HG03045 (cell line): ENCODE measurements at regions not wholly inside any gene's neighbourhood (a gene's known extent, or its start where the extent isn't known, plus 50 kb on each side); places are given as distances from the start of the nearest gene placed in this dataset.
A peak's percentile ranks its signal among the peaks of the same experiment; 100 is the strongest.

Experiments used
- ATAC-seq: cut with Tn5 transposase; IDR thresholded peaks from one replicate; pipeline ENCODE4 v1.9.1; 2021; ENCODE audit warnings: mild to moderate bottlenecking, moderate library complexity; ENCODE audit not compliant: unreplicated experiment

DNA sequence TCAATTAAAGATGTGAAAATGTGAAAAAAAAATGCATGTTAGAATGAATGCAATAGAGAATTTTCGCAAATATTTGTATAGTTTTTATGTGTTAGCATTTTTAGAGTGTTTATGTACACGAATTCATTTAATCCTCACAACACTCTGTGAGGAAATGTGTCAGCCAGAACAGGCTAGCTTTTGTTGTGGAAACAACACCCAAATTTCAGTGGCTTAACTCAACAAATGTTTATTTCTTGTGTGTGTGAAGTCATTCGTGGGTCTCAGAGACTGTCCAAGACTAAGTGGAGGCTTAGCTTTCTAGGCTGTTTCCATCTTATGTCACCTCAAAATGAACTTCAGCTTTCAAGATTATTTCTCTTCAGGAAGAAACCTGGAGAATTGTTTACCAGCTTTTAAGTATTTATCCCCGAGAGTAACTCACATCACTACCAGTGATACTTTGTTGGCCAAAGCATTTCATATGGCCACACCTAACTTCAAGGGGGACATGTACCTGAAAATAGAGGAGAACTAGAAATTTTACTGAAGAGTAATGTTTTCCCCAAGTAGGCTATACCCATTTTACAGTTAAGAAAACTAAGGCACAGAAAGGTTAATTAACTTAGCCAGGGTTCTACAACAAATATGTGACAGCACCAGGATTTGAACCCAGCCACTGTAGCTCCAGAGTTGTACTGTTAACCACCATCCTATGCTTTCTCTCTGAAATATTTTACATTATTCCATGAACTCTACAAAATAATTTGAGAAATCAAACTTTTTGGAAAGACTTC lies 306.1 kb downstream of the QKI start:
- ATAC-seq: no peak

GRCh38 chr6:163720005-163720404 lies 305.5 kb downstream of the QKI start:
- ATAC-seq: no peak

- ATAC-seq: no peak
Measured at GRCh38 chr6:163719028-163719742, 304.7 kb downstream of the QKI start.

DNA sequence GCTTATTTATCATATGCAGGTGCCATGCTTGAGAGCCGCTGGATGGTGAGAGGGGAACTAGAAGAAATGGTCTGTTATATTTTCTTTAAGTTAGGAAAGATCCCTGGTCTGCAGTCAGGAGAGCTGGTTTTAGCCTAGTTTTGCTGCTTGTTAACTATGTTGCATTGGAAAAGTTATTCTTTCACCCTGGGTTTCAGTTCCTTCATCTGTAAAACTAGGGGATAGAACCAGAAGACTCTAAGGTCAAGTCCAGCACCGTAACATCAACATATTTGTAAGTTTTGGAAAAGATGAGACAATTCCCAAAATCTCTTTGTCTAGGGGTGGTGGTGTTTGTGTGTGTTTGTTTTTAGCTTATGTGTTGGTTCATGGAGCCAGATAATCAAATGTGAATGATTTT lies 304.0 kb downstream of the QKI start:
- ATAC-seq: no peak

DNA sequence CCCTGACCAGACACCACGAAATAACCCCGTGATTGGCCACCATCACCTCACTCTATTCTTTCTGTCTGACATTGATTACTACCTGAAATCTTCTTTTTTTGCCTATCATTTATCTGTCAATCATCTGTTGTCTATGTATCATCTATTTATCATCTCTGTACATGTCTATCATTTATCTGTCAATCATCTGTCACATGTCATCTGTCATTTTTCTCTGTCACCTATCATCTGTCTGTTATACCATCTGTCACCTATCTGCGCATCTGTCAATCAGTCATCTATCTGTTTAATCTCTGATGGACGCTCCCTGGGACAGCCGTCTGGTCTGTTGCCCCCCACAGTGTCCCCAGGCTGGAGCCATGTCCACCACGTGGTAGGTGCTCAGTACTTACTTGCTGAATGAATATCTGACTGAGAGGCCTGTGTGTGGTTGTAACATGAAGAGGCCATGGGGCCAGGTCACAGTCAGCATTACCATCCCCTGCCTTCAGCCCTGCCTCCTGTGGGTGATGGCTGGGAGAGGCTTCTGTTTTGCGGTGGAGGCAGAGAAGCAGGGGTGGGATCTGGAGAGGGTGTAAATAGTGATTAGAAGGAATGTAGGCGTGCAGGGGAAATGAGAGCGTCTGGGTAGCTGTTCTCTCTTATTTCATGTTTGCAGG lies 302.7 kb downstream of the QKI start:
- ATAC-seq: no peak

- ATAC-seq: no peak
Measured at GRCh38 chr6:163716690-163717089, 302.2 kb downstream of the QKI start.

DNA sequence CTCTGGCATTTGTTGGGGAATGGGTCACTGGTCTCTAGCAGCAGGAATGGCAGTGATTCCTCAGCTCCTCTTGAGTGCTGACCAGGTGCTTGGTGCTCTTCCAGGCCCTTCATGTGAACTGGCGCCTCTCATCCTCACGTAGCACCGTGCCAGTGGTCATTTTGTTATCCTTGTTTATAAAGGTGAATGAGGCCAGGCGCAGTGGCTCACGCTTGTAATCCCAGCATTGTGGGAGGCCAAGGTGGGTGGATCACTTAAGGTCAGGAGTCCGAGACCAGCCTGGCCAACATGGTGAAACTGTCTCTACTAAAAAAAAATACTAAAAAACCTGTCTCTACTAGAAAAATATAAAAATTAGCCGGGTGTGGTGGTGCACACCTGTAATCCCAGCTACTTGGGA lies 301.3 kb downstream of the QKI start:
- no peak for ATAC-seq

DNA sequence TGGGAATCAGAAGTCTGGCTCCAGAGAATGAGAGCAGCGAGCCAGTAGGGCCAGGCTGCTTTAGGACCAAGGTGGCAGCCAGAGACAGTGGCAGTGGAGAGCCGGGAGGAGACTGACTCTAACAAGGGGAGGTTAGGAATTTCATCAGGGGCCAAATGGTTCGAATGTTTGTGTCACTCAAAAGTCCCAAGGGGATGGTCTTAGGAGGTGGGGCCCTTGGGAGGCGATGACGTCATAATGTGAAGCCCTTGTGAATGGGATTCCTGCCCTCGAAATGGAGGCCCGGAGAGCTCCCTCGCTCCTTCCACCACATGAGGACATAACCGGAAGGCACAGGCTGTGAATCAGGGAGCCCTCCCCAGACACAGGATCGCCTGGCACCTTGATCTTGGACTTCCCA lies 299.7 kb downstream of the QKI start:
- no peak for ATAC-seq

DNA sequence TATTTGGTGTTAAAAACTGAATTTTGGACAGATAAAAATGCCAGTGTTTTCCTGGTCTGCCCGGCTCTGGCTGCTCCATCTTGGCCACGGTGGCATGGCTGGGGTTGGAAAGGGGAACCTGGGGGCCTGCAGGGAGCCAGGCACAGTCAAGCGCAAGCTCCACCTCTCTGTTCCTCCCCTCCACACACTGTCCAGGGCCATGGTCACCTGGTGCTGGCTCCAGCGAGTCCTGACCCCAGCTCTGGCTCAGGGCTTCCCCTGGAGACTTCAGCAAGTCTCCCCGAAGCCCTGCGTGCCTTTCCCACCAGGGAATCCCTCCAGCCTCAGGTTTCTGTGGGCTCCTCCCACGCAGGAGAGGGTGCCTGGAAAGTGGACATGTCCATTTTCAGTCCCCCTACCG lies 298.5 kb downstream of the QKI start:
- no peak for ATAC-seq

DNA sequence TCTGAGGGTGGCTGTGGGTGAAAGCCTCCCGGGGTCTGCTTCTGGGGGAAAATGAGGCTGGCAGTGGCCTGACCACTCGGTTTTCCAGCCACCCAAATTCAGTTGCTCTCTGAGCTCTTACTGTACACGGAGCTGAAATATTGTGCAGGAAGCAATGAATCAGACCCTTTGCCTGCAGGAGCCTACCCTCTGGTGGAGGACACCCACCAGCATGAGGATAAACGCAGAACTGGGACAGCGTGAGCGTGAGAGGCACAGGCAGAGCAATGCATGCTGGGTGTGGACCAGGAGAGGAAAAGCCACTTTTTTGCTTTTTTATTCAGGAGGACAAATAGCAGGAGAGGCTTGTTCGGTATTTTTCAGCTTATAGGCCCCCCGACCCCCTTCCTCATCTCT lies 298.0 kb downstream of the QKI start:
- no peak for ATAC-seq

GRCh38 chr6:163711615-163712565 lies 297.4 kb downstream of the QKI start:
- ATAC-seq: peak; percentile 29

DNA sequence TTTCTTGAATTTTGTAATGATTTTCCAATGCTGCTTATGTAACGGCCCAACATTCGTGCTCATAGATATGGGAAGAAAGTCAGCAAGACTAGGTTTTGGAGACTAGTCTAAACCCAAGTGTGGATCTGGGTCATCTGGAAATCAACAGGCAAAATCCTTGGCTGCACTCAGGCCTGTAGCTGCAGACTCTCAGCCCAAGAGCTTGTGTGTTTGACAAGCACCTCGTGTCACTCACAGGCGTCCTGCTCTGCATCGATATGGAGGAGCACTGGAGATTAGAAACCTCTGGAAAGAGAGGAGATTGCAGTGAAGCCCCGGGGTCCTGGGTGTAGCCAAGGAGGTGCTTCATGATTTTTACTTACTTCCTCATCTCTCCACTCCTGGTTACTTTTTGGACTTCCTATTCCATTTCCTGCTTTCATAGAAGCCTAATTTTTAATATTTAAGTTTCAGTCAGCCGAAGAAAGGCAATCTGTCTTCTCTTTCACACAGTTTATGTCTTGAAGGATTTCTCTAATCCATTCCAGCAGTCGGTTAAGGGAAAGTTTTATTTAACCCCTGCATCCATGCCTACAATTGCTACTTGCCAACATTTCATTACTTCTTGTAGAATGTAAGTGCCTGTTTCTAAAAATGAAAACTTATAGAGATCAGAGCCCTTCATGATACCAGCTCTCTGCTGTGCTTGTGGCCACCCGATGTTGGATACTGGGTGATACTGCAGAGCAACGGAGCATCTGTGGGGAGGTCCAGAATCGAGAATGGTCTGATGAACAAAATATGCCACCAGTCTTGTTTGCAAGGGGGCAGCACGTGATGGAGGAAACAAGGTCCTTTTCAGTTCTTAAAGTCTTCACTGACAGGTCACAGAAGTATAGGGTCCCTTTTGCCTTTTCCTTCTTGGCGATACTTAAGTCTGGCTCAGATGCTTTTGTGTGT lies 296.3 kb downstream of the QKI start:
- no peak for ATAC-seq

- ATAC-seq: no peak
Measured at GRCh38 chr6:163709693-163710092, 295.2 kb downstream of the QKI start.

- no peak for ATAC-seq
Measured at GRCh38 chr6:163709255-163709654, 294.7 kb downstream of the QKI start.

GRCh38 chr6:163708466-163708865 lies 293.9 kb downstream of the QKI start:
- peak; percentile 67 for ATAC-seq

- peak; percentile 41 for ATAC-seq
Measured at GRCh38 chr6:163707387-163708355, 293.2 kb downstream of the QKI start.

- no peak for ATAC-seq
Measured at GRCh38 chr6:163706500-163707087, 292.1 kb downstream of the QKI start.

DNA sequence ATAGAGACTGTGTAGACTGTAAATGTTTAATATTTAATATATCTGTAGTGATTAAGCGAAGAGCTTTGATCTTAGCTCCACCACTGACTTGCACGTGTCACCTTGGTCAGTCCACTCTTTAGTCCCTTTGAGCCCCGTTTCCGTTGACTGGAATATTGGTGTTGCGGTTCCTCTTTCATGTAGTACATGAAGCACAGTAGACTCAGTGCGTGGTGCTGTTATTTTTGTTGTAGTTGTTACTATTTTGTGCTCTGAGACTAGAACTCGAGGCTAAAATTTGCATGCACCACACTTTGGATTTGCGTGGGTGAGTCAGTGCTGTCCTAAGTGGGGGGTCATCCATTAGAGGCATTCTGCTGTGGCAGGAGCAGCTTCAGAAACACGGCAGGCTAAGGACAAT lies 291.4 kb downstream of the QKI start:
- ATAC-seq: peak; percentile 49
